ENCODE measurements at regions not wholly inside any gene's neighbourhood (a gene's known extent, or its start where the extent isn't known, plus 50 kb on each side); places are given as distances from the start of the nearest gene placed in this dataset.

DNA sequence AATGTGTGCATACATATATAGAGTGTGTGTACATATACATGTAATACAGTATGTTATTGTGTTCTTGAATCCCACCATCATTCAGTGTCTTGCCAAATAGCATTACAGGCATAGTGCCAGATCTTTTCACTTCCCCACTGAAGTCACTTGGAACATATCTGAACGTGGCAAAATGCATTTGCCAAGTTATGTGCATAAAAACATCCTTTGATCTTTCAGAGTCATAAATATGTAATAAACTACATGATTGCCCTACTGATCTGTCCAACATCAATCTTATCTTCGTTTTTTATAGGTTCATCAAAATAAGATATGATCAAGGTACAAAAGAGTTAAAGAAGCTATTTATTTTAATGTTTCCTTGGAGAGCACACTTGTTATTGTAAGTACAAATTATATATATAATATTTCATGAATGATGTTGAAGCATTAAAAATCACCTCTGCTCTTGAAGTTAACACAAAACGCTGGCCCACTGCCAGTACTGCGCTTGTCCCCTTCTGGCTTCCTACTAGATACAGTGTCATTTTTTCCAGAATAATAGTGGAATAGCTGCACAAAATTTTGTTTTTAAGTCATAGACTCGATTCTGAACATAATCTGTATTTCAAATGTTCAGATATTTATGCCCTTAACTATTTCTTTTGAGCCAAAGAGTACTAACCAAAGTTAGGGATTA, 549.5 kb upstream of the ARRDC4 start:
- DNase-seq, result no peak

DNA sequence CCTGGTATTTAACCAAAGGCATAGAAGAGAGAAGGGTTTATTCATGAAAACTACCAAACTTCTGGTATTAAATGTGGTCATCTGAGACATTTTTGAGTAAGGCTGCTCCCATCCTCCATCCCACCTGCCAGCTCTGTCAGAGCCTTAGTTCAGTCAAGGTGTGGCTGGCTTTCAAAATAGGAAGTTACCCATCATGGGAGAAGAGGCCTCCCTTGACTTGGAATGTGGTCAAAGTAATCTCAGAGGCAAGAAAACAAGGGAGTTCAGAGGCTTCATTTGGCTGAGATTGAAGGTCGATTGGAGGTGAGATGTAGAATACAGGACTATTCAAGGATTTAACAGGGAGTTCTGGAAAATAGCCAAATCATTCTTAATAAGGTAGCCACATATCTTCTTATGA, 540.4 kb upstream of the ARRDC4 start:
- no peak for DNase-seq

DNA sequence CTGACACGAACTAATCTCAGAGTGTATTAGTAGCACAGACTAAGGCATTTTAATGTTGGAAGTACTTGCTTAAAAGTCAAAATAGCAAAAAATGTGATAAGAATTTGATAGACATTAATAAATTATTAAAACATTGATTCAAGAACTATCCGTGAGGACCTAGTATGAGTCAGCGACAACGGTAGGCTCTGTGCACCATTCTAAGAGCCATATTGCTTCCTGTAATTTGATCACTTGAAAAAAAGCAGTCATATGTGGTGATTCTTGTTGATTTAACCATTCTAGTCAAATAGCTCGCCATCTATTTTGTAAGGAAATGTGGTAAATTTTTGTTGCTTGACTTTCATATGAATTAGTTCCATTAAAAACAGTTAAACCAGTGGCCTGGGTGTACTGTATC, 534.9 kb upstream of the ARRDC4 start:
- DNase-seq, result no peak

DNA sequence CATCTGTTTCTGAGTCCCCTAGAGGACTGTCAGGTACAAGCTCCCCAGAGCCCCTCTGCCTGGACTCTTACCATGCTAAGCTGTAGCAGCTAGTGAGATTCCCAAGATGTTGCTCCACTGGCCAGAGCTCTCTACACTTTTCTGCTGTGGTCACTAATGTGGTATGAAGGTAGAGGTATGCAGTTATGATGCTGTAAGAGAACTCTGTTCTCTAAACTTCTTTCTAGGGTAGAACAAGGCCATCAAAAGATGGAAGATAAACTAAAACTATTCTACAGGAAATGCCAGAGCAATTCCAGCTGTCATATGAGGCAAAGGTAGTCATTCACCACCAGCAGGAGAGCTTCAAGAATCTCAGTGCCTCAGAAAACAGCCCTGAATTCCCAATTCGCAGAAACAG, 517.4 kb upstream of the ARRDC4 start:
- no peak for DNase-seq

DNA sequence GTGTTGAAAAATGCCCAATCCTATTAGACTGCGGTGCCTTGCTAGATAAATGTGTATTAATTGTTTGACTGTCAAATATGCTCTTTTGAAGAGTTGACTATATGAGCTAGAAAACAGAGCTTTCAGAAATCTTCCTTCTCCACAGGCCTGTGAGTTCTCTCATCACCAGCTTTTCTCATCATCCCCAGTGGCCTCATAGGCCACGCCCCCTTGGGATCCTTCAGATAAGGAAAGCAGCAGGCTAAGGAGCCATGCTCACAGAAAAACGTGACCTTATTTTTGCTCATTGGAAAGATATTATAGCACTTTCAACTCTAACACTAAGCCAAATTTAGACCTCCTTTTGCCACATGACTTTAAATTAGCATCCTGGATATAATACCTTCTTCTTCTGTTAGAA, 514.4 kb upstream of the ARRDC4 start:
- no peak for DNase-seq

DNA sequence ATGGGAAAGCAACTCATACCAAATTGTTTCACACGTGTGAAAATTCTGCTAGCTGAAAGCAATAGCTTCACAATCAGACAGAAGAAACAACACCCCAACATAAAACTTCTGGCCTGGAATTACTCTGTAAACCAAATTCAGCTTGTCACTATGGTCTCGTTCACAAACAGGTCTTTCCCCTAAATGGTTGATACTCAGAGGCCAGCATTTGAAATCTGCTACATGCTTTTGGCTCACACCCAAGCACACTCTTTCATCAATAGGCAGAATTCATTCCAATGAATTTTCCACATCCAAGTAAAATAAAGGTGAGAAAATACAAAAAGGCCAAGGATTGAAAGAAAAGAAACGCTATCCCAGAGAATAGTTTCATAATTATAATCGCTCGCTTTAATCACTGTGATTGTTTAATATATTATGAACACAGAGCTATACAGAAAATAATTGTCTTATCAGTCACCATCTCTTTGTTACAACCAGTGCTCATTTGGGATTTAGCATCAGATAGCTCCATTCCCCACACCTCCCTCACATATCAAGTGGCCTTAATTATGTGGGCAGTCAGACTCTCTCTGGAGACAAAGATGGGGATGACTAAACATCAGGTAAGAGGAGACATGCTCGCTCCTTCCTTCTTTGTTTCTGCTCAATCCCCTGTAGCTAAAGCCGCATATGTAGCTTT, 503.8 kb upstream of the ARRDC4 start:
- DNase-seq, result no peak

DNA sequence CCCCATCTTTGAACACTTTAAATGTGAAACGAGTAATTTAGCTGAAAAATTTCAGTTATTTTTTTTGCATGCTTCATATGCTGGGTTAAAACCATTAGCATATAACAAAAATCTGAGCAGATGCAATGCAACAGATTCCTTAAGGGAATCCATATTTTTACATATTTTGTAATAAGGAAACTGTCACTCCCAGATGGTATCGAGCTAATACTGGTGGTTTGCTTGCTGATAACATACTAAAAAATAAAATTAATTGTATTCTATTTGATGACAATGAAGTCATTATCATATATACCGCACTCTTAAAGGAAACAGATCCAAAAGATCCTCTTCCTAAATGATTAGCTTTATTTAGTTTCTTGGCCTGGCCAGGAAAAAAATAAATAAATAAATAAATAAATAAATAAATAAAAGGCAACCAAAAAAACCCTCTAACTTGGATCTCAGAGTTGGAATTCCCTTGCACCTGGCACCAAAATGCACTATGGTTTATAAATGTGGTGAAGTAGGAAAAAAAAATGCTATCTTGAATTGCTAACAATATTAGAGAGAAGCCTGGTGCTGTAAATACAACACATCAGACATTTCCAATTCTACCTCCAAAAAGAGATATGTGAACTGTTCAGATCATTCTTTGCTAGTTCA, 503.2 kb upstream of the ARRDC4 start:
- no peak for DNase-seq

DNA sequence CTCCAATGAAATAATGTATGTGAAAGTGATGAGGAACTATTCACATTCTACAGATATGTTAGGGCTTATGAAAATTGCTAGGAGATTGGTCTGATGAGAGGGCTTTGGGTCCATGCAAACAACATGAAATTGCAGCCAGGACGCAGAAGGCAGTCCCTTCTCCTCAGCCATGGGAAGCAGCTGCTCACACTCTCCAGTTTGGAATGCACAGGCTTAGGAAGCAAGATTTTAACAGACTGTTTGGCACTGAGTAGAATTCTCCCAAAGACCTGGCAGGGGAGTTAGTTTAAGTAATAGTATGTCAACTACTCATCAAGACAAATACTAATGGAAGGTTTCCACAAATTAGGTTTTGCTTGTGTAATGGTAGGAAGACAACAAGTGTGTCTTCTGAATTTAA, 500.7 kb upstream of the ARRDC4 start:
- no peak for DNase-seq

DNA sequence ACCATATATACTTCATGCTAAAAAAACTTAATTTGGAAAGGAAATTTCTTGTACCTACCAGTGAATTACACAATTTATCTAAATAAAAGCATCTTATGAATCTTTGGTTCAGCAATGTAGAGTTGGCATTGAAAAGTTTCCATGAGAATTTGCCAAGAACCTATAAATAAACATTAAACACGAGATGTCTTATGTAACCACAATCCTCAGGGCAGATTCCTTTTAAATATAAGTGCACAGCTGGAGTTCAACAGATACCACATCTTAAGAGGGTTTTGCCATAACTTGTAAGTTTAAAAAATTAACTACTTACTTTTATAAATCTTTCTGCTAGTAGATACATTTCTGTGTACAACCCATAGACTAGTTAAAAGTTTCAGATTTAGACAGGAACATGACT, 499.3 kb upstream of the ARRDC4 start:
- no peak for DNase-seq

DNA sequence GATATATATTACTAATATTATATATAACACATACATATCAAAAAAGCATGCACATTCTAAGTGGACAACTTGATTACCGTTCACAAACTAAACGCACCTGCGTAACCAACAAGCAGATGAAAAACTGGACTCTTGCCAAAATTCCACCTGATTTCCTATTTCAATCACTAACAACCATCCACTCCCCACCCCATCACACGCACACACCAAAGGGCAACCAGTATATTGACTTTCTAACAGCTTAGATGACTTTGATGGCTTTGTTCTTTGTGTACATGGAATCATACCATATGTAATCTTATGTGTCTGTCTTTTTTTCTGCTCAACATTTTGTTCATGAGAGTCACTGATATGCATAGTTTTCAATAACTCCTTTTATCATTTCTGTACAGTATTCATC, 496.8 kb upstream of the ARRDC4 start:
- no peak for DNase-seq

DNA sequence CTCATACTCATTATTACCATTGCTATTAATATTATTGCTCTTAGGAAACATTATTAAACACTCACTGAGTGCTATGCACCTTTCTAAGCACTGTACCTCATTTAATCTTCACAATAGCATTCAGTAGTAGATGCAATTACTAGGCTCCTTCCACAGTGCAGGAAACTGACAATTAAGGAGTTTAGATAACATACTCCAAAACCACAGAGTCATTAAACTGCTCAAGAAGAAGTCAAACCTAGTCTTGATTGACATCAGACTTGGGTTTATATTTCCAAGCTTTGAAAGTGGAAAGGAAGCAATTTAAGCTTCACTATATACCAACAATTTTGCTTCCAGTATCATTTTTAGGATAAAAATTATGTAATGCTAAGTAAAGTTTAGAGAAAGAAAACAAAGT, 490.1 kb upstream of the ARRDC4 start:
- DNase-seq, result no peak

DNA sequence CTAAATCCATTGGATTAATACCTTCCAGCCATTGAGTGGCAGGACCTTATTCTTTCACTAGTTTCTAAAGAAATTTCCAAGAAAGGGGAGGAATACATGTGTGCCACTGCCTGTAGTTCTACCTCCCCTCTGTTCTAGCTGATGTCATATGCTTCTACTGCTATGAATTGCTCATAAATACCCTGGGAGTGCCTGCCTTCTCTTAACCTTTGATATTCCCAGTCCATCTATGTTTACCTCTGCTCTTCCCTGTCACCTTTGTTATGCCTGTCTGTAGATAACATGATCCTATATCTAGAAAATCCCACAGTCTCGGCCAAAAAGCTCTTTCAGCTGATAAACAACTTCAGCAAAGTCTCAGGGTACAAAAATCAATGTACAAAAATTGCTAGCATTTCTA, 486.9 kb upstream of the ARRDC4 start:
- no peak for DNase-seq

DNA sequence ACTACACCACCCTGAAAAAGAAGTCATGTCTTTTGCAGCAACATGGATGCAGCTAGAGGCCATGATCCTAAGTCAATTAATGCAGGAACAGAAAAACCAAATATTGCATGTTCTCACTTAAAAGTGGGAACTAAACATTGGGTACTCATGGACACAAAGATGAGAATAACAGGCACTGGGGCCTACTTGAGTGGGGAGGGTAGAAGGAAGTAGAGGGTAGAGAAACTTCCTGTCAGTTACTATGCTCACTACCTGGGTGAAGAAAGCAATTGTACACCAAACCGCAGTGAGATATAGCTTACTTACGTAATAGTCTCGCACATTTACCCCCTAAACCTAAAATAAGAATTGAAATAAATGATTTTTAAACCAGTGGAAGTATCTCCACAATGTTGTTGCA, 480.5 kb upstream of the ARRDC4 start:
- DNase-seq, result no peak

DNA sequence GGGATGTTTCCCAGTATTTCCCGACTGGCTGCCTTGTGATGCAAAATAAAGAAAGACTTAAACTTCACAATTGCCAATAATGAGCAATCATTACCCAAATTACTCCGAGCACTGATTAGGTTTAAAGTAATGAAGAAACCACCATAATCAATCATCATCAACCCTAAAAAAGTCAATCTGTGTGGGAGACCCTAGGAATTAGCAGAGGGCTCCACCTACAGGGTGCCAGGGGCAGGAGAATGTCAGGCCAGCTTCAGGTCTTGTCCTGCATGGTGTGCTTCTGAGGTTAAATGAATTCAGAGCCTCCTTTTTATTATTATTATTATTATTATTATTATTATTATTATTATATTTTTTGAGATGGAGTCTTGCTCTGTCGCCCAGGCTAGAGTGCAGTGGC, 478.0 kb upstream of the ARRDC4 start:
- DNase-seq, result no peak

DNA sequence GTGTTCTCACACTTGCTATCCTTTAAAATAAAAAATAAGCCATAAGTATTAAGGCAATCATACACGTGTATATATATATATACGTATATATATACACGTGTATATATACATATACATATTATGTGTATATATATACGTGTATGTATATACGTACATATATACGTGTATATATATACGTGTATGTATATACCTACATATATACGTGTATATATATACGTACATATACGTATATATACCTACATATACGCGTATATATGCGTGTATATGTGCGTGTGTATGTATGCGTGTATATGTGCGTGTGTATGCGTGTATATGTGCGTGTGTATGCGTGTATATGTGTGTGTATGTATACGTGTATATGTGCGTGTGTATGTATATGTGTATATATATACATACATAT, 477.3 kb upstream of the ARRDC4 start:
- DNase-seq, result no peak

DNA sequence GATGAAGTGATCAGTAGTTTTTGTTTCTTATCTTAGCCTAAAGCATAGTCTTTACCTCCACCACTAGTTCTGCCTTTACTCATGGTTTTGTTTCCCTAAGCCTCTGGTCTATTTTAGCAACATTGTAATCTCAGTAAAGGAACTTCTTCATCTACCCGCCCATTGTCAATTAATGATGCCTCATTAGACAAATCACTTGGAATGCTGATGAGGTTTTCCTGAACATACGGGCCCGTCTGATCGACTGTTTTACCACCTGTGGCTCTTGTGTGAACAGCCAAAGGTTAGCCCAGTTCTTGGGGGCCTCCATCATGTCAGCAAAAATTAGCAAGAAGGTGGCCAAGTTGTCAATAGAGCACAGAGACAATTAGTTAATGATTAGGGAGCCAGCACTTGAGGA, 470.1 kb upstream of the ARRDC4 start:
- DNase-seq, result no peak

DNA sequence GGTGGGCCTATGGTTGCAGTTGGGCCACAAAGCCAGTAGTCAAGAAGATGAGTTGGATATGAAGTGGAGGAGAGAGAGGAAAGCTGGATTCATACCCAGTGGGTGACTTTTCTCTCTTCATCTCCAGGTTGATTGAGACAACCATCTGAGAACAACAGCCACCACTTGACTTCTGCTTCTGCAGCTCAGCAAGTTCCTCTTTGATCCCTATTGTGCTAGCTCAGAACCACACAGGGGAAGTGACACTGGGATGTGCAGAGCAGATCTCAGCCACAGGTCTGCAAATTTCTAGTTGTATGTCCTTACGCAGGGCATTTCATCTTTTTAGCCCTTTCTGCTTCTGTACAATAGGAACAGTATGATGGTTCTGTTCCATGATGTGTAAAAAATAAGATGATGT, 459.2 kb upstream of the ARRDC4 start:
- no peak for DNase-seq

DNA sequence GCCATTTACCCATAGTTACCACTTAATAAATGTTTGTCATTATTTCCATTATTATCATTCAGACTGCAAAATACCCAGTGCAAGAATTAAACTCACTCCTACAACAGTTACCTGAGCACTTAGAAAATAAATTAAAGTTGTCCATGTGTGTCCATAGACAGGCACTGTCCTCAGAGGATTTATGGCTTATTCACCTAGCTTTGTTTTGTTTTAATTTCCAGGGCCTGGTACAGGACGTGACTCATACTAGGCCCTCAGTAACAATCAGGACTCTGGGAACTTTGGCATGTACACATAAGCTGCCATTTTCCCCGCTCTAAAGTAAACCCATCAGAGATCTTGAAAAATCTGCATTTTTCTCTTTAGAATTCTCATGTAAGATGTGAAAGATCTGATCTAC, 458.5 kb upstream of the ARRDC4 start:
- DNase-seq, result no peak

DNA sequence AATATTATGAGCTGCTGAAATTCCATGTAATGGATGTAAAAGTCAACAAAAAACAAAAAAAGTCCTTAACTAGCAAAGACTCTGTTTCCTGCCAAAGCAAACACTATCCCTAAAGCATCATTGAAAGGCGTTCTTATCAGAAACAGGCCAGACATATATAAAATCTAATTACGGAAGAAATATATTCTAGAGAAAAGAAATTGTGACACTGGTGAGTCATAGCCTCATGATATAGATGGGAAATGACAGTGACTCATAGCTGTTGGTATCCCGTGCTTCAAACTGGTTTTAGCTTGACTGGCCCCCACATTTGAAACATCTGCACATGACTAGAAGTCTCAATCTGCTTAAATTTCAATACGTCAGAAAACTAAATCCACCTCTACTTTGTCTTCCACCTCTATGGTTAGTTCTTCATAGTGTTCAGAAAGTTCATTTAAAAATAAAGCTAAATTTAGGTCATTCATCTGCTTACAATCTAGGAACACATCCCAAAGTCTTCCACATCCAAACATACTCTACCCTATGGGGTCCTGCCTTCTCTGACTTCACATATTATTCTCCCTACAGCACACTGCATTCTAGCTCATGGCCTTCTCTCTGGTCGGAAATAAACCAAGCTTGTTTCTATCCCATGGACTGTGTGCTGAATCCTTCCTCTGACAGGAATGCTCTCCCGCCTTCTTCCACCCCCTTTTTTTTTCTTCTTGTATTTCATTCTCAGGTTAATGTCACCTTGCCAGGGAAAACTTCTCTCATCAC, 456.3 kb upstream of the ARRDC4 start:
- DNase-seq, result no peak

DNA sequence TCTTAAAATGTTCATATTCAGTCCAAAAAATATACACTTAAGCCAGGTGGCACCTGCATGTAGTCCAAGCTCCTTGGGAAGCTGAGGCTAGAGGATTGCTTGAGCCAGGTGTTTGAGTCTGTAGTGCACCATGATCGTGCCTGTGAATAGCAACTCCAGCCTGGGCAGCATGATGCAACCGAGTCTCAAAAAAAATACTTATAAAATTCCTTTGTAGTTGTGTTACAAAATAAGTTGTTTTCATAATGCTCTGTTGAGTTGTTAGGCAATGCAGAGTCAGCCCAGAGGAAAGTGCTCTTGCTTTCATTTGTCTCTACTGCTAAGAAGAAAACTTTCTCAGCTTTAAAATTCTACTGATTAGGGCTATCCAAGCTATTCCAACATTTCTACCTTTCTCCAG, 442.8 kb upstream of the ARRDC4 start:
- no peak for DNase-seq

DNA sequence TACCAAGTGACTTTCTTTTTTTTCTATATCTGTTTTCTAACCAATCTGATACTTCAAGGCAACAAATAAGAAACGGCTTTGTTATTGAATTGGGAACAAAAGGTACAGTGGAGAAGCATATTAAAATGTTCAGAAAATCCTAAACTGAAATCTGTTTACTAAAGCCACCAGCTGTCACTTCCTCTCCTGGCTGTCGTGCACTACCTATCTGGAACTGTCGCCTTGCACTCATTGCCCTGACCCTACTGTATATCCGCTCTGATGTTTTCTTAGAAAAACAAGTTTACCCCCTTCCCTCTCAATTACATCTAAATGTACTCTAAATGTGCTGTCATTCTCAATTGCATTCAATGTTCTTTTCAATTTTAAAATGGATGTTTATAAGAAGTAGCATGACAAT, 439.8 kb upstream of the ARRDC4 start:
- DNase-seq, result no peak

DNA sequence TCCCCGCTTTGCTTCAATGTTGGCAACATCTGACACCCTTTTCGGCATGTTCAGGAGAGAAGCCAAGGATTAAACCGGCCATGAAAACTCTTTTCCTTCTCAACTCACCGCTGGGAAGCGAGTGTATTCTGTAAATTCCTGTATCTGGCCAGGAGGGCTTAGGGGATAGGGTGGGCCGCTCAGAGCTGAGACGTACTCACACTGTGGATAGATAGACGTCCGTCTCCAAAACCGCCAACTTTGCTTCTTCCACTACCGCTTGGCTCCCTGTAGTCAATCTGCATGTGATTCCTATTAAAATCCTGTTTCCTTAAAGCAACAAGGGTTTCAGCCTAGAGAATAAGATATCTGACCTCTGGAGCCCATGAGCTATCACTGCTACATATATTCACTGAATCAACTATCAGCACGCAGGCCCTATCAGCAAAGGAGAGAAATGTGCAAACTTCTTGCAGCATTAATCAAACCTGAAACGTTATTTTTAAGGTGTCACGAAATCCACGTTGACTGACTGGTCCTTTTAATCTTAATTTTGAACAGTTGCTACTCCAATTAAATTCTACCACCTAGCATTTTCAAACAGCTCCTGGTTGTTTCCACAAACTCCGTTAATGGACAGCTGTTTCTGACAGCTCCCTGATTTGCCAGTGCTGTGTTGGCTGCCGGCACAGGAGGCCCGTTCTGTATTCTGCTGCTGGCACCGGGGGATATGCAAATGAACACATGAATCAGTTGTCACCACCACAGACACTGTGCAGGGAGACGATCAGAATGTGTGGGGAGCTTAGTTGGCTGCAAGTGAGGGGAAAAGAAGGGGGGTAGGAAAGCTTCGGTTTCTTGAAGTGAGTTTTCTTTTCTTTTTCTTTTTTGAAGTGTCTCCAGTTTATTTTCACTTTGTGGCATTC, 438.9 kb upstream of the ARRDC4 start:
- no peak for DNase-seq

DNA sequence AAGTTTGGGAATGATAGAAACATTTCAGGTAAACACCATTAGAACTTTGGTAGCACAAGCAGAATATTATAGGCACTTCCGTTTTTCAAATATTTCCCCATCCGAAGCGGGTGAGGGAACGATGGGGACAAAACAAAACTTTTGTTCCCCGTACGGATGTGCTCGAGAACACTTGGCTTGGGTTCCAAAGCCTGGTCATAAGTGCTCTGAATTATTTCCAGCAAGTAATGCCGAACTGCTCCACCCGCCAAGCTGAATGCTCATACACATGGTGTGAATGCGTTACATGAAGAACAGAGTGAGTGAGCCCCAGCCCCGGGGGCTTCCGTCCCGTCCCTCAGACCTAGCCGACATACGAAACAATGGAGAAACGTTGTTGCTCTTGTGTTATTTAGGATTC, 438.2 kb upstream of the ARRDC4 start:
- DNase-seq, result no peak

All from activated CD4-positive, alpha-beta T cell treated with anti-CD3 and anti-CD28 coated beads, Interleukin-10, Interleukin-2, amounts not matched to agents 100 ng/mL and 50 ng/mL, durations not matched to agents 16 hours and 8 hours (primary cell).